ENCODE measurements at regions not wholly inside any gene's neighbourhood (a gene's known extent, or its start where the extent isn't known, plus 50 kb on each side); places are given as distances from the start of the nearest gene placed in this dataset.

DNA sequence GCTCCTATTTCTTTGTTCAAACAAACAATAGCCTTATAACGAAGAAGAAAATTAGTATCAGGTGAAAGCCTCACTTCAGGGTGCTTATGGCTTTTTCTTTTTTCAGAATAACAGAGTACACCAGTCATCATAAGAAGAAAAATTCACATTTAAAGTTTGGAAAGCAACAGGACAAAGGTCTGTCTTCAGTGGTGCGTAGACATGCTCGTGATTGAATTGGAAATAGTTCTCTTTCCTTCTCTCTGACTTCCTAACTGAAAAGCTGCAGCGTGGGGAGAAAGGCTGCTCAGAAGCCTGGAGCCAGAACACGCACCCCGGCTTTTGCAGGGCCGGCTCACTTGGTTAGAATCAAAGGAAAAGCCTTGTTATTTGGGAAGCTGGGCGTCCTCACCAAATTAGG is 127.6 kb upstream of the ZNF516 start:
- TF ChIP-seq ZNF138 (CRISPR knock-in tag; conservative IDR thresholded peaks at IDR 0.05), result no peak
- TF ChIP-seq, protein P1, sequence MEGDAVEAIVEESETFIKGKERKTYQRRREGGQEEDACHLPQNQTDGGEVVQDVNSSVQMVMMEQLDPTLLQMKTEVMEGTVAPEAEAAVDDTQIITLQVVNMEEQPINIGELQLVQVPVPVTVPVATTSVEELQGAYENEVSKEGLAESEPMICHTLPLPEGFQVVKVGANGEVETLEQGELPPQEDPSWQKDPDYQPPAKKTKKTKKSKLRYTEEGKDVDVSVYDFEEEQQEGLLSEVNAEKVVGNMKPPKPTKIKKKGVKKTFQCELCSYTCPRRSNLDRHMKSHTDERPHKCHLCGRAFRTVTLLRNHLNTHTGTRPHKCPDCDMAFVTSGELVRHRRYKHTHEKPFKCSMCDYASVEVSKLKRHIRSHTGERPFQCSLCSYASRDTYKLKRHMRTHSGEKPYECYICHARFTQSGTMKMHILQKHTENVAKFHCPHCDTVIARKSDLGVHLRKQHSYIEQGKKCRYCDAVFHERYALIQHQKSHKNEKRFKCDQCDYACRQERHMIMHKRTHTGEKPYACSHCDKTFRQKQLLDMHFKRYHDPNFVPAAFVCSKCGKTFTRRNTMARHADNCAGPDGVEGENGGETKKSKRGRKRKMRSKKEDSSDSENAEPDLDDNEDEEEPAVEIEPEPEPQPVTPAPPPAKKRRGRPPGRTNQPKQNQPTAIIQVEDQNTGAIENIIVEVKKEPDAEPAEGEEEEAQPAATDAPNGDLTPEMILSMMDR (IDR thresholded peaks at IDR 0.05), result no peak
